Left lobe of liver (tissue), 2 donors: ENCODE measurements at regions not wholly inside any gene's neighbourhood (a gene's known extent, or its start where the extent isn't known, plus 50 kb on each side); places are given as distances from the start of the nearest gene placed in this dataset.

ENCODE experiments used
- ATAC-seq: fragments of 200-7000 bp; cut with Tn5 transposase; one replicate; pipeline ENCODE4 v1.9.1; 2020; ENCODE audit warnings: mild to moderate bottlenecking, moderate library complexity
- DNase-seq: peaks from one replicate; pipeline ENCODE4 v3.0.0-alpha.2; 2020; ENCODE audit warnings: low spot score
- donor health status: DM: no; HTN: no; CAD: no; lungs with moderate emphysema.
- donor health status: DM: no; HTN: yes; CAD: no.

- ATAC-seq = no peak
- no peak for DNase-seq
These were observed 874.9 kb upstream of the PCDH20 start for GRCh38 chr13:62290542-62290941.

DNA sequence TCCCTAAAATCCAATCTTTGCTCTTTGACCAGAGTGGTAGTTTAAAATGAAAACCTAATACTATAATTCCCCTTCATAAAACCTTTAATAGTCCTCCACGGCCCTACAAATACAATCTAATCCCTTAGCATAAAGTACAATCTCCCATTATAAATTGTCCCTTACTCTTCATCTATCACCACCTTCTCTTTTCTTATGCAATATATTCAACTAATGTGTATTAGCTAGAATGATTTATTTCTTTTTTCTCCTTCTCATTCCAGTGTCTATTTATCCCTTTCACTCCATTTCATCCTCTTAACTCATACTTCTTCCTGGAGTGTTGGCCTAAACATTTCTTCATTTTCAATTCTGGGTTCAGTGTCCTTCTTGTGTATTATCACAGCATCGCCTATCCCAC lies 872.1 kb upstream of the PCDH20 start:
- ATAC-seq (no peak), DNase-seq (no peak)

GRCh38 chr13:62280590-62280989 lies 864.9 kb upstream of the PCDH20 start:
- no peak for DNase-seq
- no peak for ATAC-seq

GRCh38 chr13:62278271-62278670 lies 862.6 kb upstream of the PCDH20 start:
- ATAC-seq (no peak), DNase-seq (no peak)

- DNase-seq = no peak
- ATAC-seq = no peak
These were observed 836.1 kb upstream of the PCDH20 start for GRCh38 chr13:62251734-62252133.

DNA sequence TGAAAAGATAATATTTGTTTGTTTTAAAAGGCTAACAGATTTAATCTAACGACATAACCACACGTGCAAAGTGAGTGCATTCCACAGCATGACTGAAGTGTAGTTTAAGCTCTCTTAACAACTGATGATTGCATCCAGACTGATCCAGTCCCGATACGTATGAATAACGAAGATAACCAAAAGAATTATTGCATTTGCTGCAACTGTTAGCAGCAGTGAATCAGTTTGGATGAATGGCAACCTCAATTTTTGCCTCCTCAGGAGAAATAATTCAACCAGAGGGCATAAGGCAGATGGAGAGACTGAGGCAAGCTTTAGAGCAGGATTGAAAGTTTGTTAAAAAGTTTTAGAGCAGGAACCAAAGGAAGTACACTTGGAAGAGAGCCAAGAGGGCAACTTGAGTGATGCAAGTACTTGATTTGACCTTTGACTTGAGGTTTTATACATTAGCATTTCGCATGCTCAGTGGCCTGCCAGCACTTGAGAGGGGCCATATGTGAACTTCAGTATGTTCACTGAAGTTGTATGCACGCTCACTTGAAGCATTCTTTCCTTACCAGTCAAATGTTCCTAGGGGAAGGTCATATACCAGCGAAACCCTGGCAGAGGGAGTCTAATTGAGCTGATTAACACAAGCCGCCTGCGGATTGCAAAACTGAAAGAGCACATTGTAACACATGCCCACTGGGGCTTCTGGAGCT lies 835.0 kb upstream of the PCDH20 start:
- no peak for DNase-seq
- no peak for ATAC-seq

GRCh38 chr13:62246581-62246980 lies 830.9 kb upstream of the PCDH20 start:
- DNase-seq (no peak), ATAC-seq (no peak)

DNA sequence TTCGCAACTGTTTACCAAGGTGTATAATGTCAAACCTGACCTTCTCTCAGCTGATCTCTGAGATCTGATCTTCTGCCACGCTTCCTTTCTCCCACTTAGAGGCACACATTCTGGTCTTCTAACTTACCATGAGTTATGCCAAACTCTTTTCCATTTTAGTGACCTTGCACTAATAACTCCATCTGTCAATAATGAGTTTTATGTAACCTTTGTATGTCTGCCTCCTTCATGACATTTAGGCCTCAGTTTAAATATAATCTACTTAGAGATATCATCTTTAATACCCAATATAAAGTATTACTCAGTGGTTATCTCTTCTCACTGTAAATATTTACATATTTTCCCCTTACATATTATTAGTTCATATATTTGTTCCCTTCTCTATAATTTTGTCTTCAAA lies 827.5 kb upstream of the PCDH20 start:
- no peak for ATAC-seq
- DNase-seq = no peak

DNA sequence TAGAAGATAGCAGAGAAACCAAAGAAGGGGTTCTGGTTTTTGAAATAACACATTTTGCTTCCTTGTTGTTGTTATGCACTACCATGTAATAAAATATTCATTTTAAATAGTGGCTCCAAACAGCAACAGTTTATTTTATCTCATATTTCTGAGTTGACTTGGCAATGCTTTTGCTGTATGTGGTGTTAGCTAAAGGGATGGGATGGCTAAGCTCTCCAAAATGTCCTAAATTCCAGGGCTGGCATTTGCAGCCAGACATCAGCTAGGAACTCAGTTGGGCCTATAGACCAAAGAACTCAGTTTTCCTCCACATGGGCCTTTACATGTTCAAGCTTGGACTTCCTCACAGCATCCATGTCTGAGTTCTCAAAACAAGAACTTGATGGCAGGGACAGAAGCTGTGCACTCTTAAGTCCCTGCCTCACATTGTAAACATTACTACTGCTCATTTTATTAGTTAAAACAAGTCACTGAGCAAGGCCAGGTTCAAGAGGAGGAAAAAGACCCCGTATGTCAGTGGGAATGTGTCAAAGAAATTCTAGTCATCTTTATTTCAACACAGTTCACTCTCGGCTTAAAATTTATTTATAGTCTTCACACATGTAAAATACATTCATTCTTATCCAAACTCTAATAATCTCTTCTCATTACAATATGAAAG lies 819.3 kb upstream of the PCDH20 start:
- DNase-seq = no peak
- no peak for ATAC-seq

- no peak for ATAC-seq
- no peak for DNase-seq
These were observed 795.3 kb upstream of the PCDH20 start for GRCh38 chr13:62210951-62211350.

DNA sequence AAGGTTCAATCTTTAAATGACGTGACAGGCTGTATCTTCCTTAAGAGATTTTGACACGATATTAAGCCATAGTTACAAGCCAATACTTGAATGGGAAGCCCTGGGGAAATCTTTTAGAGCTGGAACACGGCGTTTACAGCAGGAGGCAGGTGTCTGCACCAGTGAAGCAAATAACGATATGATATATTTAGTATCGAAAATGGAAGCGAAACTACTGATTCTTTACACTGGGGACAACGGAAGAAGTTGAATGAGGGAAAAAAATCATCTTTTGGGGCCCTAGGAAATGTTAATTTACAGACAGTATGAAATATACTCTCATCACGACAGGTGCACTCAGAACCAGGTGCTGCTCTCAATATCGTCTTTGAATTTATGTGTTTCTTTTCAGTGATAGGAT lies 793.9 kb upstream of the PCDH20 start:
- ATAC-seq (no peak), DNase-seq (no peak)

DNA sequence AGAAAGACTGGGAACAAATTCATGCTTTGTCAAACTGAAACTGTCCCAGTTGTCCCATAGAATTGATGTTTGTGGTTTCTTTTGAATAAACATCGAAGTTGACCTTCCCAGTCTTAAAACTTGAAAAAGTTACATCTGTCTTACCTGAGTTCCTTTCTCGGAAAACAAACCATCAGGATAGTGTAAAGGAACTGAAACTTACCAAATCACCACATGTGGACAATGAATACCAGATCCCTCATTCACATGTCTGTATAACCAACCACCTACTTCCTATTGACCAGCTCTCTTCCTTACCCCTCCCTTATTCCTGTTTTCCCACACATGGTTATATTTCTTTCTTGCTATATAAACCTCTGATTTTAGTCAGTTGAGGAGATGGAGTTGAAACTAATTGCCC lies 791.7 kb upstream of the PCDH20 start:
- ATAC-seq = no peak
- DNase-seq = no peak

DNA sequence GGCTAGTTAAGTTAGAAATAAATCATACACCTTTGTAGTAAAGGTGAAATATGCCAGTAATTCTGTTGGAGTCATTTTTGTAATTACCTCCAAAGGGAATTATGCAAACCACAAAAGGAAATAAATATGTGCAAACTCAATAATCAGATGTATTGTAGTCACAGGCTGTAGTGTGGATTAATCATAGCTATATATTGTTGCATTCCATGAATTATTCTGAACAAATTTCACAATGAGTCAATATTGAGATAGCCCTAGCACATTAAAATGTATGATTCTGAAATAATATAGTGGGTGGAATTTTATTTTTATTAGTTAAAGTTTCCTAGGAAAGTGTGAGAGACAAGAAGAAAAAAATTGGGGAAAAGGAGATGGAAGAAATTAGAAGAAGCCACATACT lies 790.5 kb upstream of the PCDH20 start:
- DNase-seq (no peak), ATAC-seq (no peak)

DNA sequence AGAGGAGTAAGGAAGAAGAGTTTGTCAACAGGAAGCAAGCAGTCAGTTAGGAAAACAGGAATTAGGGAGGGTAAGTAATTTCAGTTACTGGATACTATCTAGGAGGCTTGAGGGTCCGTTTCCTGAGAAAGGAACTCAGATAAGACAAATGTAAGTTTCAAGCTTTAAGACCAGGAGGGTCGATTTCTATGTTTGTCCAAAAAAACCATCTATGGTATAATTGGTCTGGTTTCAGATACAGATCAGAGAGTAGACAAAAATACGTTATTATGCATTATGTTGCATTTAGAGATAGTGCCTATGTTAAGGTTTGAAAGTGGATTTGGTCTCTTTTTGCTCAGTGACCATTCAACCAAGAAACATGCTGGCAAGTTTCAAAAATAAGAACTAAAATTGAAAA lies 789.6 kb upstream of the PCDH20 start:
- ATAC-seq = no peak
- no peak for DNase-seq

GRCh38 chr13:62194371-62194770 lies 778.7 kb upstream of the PCDH20 start:
- DNase-seq (no peak), ATAC-seq (no peak)

DNA sequence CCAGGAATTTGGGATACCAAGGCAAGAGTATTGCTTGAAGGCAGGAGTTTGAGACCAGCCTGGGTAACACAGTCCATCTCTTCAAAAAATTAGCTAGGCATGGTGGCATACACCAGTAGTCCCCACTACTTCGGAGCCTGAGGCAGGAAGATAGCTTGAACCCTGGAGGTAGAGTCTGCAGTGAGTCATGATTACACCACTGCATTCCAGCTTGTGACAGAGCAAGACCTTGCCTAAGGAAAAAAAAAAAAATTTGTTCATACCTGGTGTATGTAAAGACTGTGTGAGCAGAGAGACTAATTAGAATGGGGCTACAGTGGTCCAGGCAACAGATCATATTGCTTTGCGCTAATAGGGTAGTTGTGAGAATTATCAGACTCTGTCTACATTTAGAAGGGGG lies 778.3 kb upstream of the PCDH20 start:
- DNase-seq (no peak), ATAC-seq (no peak)

GRCh38 chr13:62185631-62186255 lies 770.1 kb upstream of the PCDH20 start:
- no peak for ATAC-seq
- DNase-seq = no peak

DNA sequence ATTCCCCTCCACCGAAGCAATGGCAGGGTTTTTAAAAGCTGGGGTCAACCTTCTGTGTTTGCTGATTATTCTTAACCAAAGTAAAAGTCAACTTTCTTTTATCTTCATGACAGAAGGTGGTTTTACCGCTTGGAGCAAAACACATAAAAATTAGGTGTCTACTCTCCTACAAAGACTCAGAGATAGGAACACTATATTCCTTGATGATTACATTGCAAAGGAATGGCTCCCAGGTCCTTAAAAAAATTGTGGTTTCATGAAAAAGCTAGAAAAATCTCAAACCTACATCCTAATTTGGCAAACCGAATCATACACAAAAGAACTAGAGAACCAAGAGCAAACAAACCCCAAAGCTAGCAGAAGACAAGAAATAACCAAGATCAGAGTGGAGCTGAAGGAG lies 760.4 kb upstream of the PCDH20 start:
- ATAC-seq = no peak
- no peak for DNase-seq

- ATAC-seq (no peak), DNase-seq (no peak)
These were observed 758.3 kb upstream of the PCDH20 start for GRCh38 chr13:62173958-62174357.

GRCh38 chr13:62171697-62172096 lies 756.0 kb upstream of the PCDH20 start:
- ATAC-seq = no peak

GRCh38 chr13:62168891-62169290 lies 753.2 kb upstream of the PCDH20 start:
- ATAC-seq = no peak
- DNase-seq = no peak

More at GRCh38 chr13:62171697-62172096, 756.0 kb upstream of the PCDH20 start:
- no peak for DNase-seq

DNA sequence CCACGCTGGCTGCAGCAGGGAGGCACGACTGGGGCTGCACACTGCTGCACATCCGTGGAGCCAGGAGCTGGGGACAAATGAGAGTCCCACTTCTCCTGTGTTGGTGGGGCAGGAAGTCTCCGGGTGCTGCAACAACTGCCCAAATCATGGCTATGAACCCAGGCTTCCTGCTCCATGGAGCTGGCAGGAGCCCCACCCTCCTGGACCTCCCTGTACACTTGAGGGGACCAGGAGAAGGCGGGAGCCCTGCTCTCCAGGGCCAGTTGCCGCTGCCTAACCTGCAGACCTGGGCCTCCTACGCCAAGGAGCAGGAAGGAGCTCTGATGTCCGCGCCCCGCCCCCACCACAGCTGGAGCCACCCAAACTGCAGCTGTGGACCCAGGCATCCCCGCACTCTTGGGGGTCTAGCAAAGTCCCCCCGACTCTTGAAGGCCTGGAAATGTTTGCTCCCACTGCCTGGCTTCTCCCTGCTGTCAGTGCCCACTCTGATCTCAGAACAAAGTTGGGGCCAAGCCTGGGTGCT lies 752.1 kb upstream of the PCDH20 start:
- ATAC-seq (no peak), DNase-seq (no peak)
